Activated T-cell treated with anti-CD3 and anti-CD28 coated beads, Interleukin-2, amount 50 U/mL, for 24 hours (primary cell): ENCODE measurements at regions not wholly inside any gene's neighbourhood (a gene's known extent, or its start where the extent isn't known, plus 50 kb on each side); places are given as distances from the start of the nearest gene placed in this dataset.

ENCODE experiments used
- DNase-seq: peaks from one replicate; pipeline ENCODE4 v3.0.0-alpha.2; 2020
- H3K27ac Mint-ChIP-seq: 2 replicates; pipeline ENCODE4 v1.8.0; 2020; ENCODE audit warnings: mild to moderate bottlenecking, mixed read lengths
- H3K27me3 Mint-ChIP-seq: 2 replicates; pipeline ENCODE4 v1.8.0; 2020; ENCODE audit warnings: mixed read lengths
- H3K36me3 Mint-ChIP-seq: 2 replicates; pipeline ENCODE4 v1.8.0; 2020; ENCODE audit warnings: low read depth, mixed read lengths
- H3K4me1 Mint-ChIP-seq: 2 replicates; pipeline ENCODE4 v1.8.0; 2020; ENCODE audit warnings: low read depth, mixed read lengths
- H3K4me3 Mint-ChIP-seq: 2 replicates; pipeline ENCODE4 v1.8.0; 2020; ENCODE audit warnings: mild to moderate bottlenecking, moderate library complexity, mixed read lengths
- H3K9me3 Mint-ChIP-seq: 2 replicates; pipeline ENCODE4 v1.8.0; 2020; ENCODE audit warnings: mixed read lengths

GRCh38 chr1:224486801-224487583 lies 52.4 kb upstream of the WDR26 start:
- DNase-seq: no peak
- Mint-ChIP-seq H3K27me3 (peaks cover 3% of the 10 kb centered on the region), H3K9me3 (no peaks in the 10 kb centered on the region), H3K27ac (no peak overlapping the region), H3K4me3 (no peak overlapping the region), H3K36me3 (no peaks in the 10 kb centered on the region), H3K4me1 (peaks cover 11% of the 10 kb centered on the region)

DNA sequence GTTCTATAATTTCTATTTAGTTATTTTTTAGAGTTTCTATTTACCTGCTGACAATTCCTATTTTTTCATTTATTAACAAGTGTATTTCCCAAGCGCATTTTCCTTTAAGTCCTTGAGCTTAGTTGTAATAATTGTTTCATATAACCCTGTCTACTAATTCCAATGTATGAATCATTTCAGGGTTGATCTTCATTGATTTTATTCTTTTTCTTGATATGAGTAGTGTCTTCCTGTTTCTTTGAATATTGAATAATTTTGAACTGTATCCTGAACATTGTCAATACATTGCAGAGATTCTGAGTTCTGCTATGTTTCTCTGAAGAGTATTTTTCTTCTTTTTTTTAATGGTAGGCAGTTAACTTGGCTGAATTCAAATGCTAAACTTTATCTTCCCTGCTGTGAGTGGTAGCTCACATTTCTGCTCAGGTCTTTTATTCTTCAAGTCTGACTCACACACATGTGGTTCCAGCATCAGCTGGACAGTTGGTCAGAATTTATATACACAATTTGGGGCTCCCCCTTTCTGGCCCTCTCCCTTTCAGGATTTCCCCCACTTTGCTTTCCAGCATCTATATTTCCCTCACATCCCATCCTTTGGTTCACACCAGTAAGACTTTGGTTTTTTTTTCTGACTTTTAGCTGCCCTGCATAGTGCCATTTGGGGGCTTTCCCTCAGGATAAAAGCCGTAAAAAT lies 54.4 kb upstream of the WDR26 start:
- no peak overlapping the region for H3K4me3 Mint-ChIP-seq
- H3K27me3 Mint-ChIP-seq: peaks cover 3% of the 10 kb centered on the region
- H3K9me3 Mint-ChIP-seq: no peaks in the 10 kb centered on the region
- H3K36me3 Mint-ChIP-seq: no peaks in the 10 kb centered on the region
- DNase-seq: no peak
- no peak overlapping the region for H3K27ac Mint-ChIP-seq
- H3K4me1 Mint-ChIP-seq: peaks cover 11% of the 10 kb centered on the region

- no peak for DNase-seq
- H3K9me3 Mint-ChIP-seq: no peaks in the 10 kb centered on the region
- H3K27ac Mint-ChIP-seq: no peak overlapping the region
- peaks cover 11% of the 10 kb centered on the region for H3K4me1 Mint-ChIP-seq
- H3K36me3 Mint-ChIP-seq: no peaks in the 10 kb centered on the region
- peaks cover 3% of the 10 kb centered on the region for H3K27me3 Mint-ChIP-seq
- H3K4me3 Mint-ChIP-seq: no peak overlapping the region
These were observed 55.2 kb upstream of the WDR26 start for GRCh38 chr1:224489534-224490365.

- Mint-ChIP-seq H3K9me3 (no peaks in the 10 kb centered on the region), H3K36me3 (no peaks in the 10 kb centered on the region), H3K27ac (no peak overlapping the region), H3K4me1 (peaks cover 12% of the 10 kb centered on the region), H3K27me3 (peaks cover 3% of the 10 kb centered on the region), H3K4me3 (no peak overlapping the region)
- no peak for DNase-seq
These were observed 56.2 kb upstream of the WDR26 start for GRCh38 chr1:224490549-224491537.

DNA sequence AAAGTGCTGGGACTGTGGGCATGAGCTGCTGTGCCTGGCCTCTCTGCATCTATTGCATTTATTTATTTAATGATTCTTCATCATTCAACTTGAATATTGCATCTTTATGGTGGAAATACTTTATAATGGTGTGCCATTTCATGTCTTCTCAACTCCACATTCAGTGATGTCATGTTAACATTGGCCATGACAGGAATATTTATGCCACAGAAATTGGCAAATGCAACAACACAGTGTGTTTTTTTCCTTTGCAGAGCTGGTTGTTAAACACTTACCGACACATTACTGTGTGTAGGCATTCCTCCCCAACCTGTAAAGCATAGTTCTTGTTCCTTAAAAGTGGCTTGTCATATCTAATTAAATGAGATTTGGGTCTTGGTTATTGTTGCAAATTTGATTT lies 57.4 kb upstream of the WDR26 start:
- H3K36me3 Mint-ChIP-seq: no peaks in the 10 kb centered on the region
- DNase-seq: no peak
- no peak overlapping the region for H3K27ac Mint-ChIP-seq
- peaks cover 16% of the 10 kb centered on the region for H3K4me1 Mint-ChIP-seq
- H3K27me3 Mint-ChIP-seq: peaks cover 3% of the 10 kb centered on the region
- H3K9me3 Mint-ChIP-seq: peaks cover 4% of the 10 kb centered on the region
- H3K4me3 Mint-ChIP-seq: no peak overlapping the region

GRCh38 chr1:224492632-224493031 lies 58.0 kb upstream of the WDR26 start:
- Mint-ChIP-seq H3K4me3 (no peak overlapping the region), H3K27me3 (peaks cover 3% of the 10 kb centered on the region), H3K4me1 (peaks cover 22% of the 10 kb centered on the region), H3K9me3 (peaks cover 5% of the 10 kb centered on the region), H3K27ac (no peak overlapping the region), H3K36me3 (no peaks in the 10 kb centered on the region)
- no peak for DNase-seq

DNA sequence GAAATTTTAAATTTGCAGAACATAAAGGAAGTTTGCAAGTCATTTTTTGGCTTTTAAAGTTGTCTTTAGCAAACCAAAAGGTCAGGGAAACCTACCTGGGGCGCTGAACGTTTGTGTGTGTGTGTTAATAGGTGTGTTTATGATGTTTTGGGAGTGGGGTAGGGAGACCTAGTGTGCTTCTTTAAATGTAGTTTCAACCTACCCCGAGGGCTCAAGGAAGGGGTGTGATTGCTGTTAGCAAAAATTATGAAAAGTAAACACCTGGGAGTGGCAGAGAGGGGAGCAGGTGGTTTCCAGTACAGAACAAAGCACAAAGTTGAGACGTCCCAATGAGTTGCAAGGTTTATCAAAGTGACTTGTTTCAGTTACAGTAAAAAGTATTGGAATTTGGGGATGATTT lies 58.7 kb upstream of the WDR26 start:
- no peaks in the 10 kb centered on the region for H3K36me3 Mint-ChIP-seq
- peaks cover 3% of the 10 kb centered on the region for H3K27me3 Mint-ChIP-seq
- no peak overlapping the region for H3K27ac Mint-ChIP-seq
- peaks cover 28% of the 10 kb centered on the region for H3K4me1 Mint-ChIP-seq
- H3K9me3 Mint-ChIP-seq: peaks cover 5% of the 10 kb centered on the region
- H3K4me3 Mint-ChIP-seq: no peak overlapping the region
- no peak for DNase-seq

DNA sequence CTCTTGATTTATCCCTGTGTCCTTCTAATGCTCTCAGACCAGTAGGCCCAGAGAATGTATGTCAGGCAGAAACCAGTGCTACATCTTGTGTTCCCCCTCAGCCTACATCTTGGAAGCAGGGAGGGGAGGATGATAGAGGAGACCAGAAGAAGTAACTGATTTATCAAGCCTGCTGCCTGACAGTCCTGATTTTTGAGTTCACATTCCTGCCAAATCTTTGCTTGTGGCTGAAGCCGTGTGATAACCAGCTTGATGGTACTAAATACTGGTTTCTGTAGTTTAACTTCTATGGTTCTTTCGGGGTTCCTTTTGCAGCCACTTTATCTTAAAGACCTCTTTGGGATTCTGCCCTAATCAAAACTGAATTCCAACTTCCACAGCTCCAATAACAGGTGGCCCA lies 59.7 kb upstream of the WDR26 start:
- Mint-ChIP-seq H3K4me1 (peaks cover 30% of the 10 kb centered on the region), H3K9me3 (peaks cover 5% of the 10 kb centered on the region), H3K27ac (no peak overlapping the region), H3K4me3 (no peak overlapping the region), H3K36me3 (no peaks in the 10 kb centered on the region), H3K27me3 (peaks cover 3% of the 10 kb centered on the region)
- no peak for DNase-seq

DNA sequence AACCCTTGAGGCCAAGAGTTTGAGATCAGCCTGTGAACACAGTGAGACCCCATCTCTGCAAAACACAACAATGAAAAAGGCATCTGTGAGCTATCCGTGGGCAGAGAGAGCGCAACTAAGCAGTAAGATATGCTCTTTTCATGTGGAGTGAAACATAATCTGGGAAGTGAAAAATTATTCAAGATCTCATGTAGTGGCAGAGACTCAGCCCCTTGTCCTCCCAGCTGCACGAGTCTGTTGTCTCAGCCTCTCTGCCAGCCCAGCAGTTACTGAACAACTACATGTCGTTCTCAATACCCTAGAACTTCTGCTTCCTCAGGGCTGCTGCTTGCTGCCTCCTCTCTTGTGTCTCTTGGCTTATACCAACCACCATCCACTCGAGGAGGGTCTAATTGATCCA lies 61.3 kb upstream of the WDR26 start:
- no peak overlapping the region for H3K27ac Mint-ChIP-seq
- H3K4me3 Mint-ChIP-seq: no peak overlapping the region
- H3K4me1 Mint-ChIP-seq: peaks cover 37% of the 10 kb centered on the region
- peaks cover 5% of the 10 kb centered on the region for H3K9me3 Mint-ChIP-seq
- H3K27me3 Mint-ChIP-seq: no peaks in the 10 kb centered on the region
- DNase-seq: no peak
- H3K36me3 Mint-ChIP-seq: no peaks in the 10 kb centered on the region

DNA sequence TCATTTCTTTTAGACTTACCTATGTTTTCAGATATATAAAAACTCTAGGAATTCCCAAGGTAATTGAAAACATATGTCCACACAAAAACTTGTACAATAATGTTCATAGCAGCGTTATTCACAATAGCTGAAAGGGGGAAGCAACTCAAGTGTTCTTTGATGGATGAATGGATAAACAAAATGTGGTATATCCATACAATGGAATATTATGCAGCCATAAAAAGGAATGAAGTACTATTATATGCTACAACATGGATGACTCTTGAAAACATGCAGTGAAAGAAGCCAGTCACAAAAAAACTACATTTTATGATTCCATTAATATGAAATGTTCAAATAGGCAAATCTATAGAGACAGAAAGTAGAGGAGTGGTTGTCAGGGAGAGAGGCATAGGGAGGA lies 62.2 kb upstream of the WDR26 start:
- H3K27me3 Mint-ChIP-seq: peaks cover 2% of the 10 kb centered on the region
- DNase-seq: no peak
- H3K9me3 Mint-ChIP-seq: peaks cover 5% of the 10 kb centered on the region
- H3K27ac Mint-ChIP-seq: peak overlapping the region; percentile 72
- peaks cover 40% of the 10 kb centered on the region for H3K4me1 Mint-ChIP-seq
- H3K36me3 Mint-ChIP-seq: no peaks in the 10 kb centered on the region
- no peak overlapping the region for H3K4me3 Mint-ChIP-seq

DNA sequence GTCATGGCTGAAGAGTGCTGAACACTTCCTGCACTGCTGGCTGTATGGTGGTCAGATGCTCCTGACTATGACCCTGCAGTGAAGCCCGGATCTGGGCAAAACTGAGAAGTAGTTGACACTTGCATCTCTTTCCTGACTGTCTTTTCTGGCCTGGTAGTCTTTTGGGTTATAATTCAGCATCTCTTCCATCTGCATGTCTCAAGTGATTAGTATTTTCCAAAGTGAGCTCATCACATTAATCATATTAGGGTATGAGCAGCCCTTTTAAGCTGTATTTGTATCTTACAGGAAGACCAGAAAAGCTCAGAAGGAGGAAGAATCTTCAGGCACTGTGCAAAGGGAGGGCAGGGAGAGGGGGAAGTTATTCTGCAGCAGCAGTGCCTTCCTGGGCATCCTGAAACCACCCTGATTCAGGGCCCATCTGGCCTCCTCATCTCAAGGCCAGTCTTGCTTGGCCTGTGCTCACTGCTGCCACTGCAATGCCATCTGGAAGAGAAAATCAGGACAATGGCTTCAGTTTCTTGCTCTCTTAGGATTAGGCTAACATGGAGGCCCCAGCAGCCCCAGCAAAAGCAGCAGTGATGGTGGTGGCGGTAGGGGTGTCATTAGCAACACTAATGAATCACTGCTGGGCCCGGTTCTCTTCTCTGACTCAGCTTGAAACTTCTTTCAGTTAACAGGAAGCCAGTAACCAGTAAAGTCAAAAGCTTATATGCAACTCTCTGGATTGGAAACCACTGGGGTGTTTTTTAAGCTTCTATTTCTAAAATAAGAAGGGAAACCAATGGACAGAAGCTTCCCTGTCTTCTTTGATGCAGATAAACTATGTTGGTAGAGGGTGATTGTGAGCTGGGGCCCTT lies 63.3 kb upstream of the WDR26 start:
- peaks cover 6% of the 10 kb centered on the region for H3K27me3 Mint-ChIP-seq
- peak overlapping the region; percentile 49 for H3K4me3 Mint-ChIP-seq
- H3K36me3 Mint-ChIP-seq: no peaks in the 10 kb centered on the region
- peak; percentile 75 for DNase-seq
- peaks cover 45% of the 10 kb centered on the region for H3K4me1 Mint-ChIP-seq
- H3K27ac Mint-ChIP-seq: peak overlapping the region; percentile 91
- peaks cover 5% of the 10 kb centered on the region for H3K9me3 Mint-ChIP-seq

DNA sequence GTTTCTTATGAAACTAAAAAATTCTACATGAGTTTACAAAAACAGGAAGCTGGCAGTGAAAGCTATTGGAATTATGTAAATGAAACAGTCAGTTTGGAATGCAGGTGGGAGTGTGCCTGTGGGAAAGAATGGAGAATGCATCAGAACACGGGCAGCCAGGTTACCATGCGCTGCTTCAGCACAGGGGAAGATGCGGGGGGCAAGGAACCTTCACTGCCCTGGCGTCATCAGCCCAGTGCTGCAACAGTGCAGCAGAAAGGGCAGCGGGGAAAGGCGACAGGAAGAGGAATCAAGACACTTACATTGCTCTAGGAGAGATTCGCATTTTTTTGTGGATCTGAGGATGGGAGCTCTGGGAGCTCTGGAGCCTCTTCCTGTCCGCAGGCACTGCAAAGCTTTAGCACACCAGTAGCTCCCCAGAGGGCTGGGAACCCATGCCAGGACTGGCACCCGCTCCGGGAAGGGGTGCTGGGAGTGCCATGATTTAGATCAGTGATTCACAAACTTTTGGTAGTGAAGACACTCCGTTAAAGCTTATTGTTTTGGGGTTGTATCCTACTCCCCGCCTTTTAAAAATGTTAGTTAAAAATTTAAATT lies 64.1 kb upstream of the WDR26 start:
- Mint-ChIP-seq H3K4me1 (peaks cover 52% of the 10 kb centered on the region), H3K36me3 (no peaks in the 10 kb centered on the region), H3K4me3 (peak overlapping the region; percentile 49), H3K27me3 (peaks cover 6% of the 10 kb centered on the region), H3K9me3 (peaks cover 5% of the 10 kb centered on the region), H3K27ac (peak overlapping the region; percentile 91)
- peak; percentile 46 for DNase-seq

- H3K4me1 Mint-ChIP-seq: peaks cover 56% of the 10 kb centered on the region
These were observed 64.6 kb upstream of the WDR26 start for GRCh38 chr1:224499204-224499603.

More at GRCh38 chr1:224499204-224499603, 64.6 kb upstream of the WDR26 start:
- no peaks in the 10 kb centered on the region for H3K36me3 Mint-ChIP-seq
- H3K27ac Mint-ChIP-seq: peak overlapping the region; percentile 46
- peaks cover 5% of the 10 kb centered on the region for H3K9me3 Mint-ChIP-seq
- H3K27me3 Mint-ChIP-seq: peaks cover 6% of the 10 kb centered on the region
- H3K4me3 Mint-ChIP-seq: no peak overlapping the region
- DNase-seq: no peak
